Upper lobe of left lung (tissue), 6 donors: ENCODE measurements at regions not wholly inside any gene's neighbourhood (a gene's known extent, or its start where the extent isn't known, plus 50 kb on each side); places are given as distances from the start of the nearest gene placed in this dataset.

Experiments
- ATAC-seq, 2 donors: fragments of 200-7000 bp; cut with Tn5 transposase; one replicate each; pipeline ENCODE4 v1.9.1; 2022; ENCODE audit warnings: mild to moderate bottlenecking in 2 of 2, moderate library complexity in 2 of 2; ENCODE audit not compliant: low FRiP score in 2 of 2
- DNase-seq, 2 donors: peaks; one replicate each; pipeline ENCODE4 v3.0.0-alpha.2; 2019 to 2020
- H3K27ac ChIP-seq, 4 donors: fragments of 200-600 bp; sonication (generic); one replicate each; pipeline ENCODE4 v1.5.1; 2016 to 2019
- H3K27me3 ChIP-seq, 4 donors: fragments of 200-600 bp; sonication (generic); one replicate each; pipeline ENCODE4 v1.5.1; 2017 to 2019
- H3K36me3 ChIP-seq, 4 donors: fragments of 200-600 bp; sonication (generic); one replicate each; pipeline ENCODE4 v1.5.1; 2016 to 2019
- H3K4me1 ChIP-seq, 4 donors: fragments of 200-600 bp; sonication (generic); one replicate each; pipeline ENCODE4 v1.5.1; 2018 to 2019
- H3K4me3 ChIP-seq, 4 donors: fragments of 200-600 bp; sonication (generic); one replicate each; pipeline ENCODE4 v1.5.1; 2017 to 2019; ENCODE audit warnings: mild to moderate bottlenecking in 2 of 4, moderate library complexity in 1 of 4
- H3K9me3 ChIP-seq, 4 donors: fragments of 200-600 bp; sonication (generic); one replicate each; pipeline ENCODE4 v1.5.1; 2018 to 2019
- EP300 ChIP-seq, 4 donors: sonication (generic); formaldehyde crosslinking; IDR thresholded peaks; one replicate each; pipeline ENCODE4 v1.5.1; 2017; ENCODE audit warnings: antibody characterized with exemption in 4 of 4, control low read depth in 2 of 4
- POLR2A ChIP-seq, 4 donors: fragments of 450-650 bp; IDR thresholded peaks; one replicate each; pipeline ENCODE4 v1.5.1; 2016 to 2017; ENCODE audit warnings: antibody characterized with exemption in 4 of 4, mild to moderate bottlenecking in 2 of 4
- POLR2AphosphoS5 ChIP-seq, 2 donors: sonication (generic); formaldehyde crosslinking; IDR thresholded peaks; one replicate each; pipeline ENCODE4 v1.5.1; 2017; ENCODE audit warnings: antibody characterized with exemption in 2 of 2
- WGBS, 2 donors: methylation state at CpG; one replicate each; pipeline ENCODE4 v1.1.5; 2017 to 2018; 5-methylcytosine and 5-hydroxymethylcytosine counted together
- TF ChIP-seq, protein P1 (sequence below), 6 experiments: fragments of 450-650 bp in 4 of 6; fragments of 200-600 bp in 2 of 6; sonication (generic) in 2 of 6; IDR thresholded peaks; one replicate each; pipeline ENCODE4 v1.5.1; 2016 to 2019; ENCODE audit warnings: antibody characterized with exemption in 6 of 6
- donor health status: DM: no; HTN: no; CAD: no; lungs with moderate emphysema.
- donor health status: DM: no; HTN: yes; CAD: no; lungs with severe emphysema.

GRCh38 chr4:149008415-149009025, 566.3 kb upstream of the NR3C2 start:
- H3K27ac ChIP-seq, result peak overlapping the region in 1 of 4 donors; percentile 58
- no peaks in the 10 kb centered on the region for H3K9me3 ChIP-seq
- H3K27me3 ChIP-seq, result no peaks in the 10 kb centered on the region
- H3K4me1 ChIP-seq, result peaks cover 0 to 3% (median 0%) of the 10 kb centered on the region in 4 donors
- ATAC-seq (peak; percentile 55 to 92), DNase-seq (no peak)
- H3K36me3 ChIP-seq, result no peaks in the 10 kb centered on the region
- no peak overlapping the region for H3K4me3 ChIP-seq
- WGBS, 2 donors, result 63 to 74% methylated on average over 3 of the region's 3 CpGs
- TF ChIP-seq EP300 (IDR thresholded peaks at IDR 0.05), result peak in 1 of 4 donors; percentile 10
- TF ChIP-seq, protein P1, sequence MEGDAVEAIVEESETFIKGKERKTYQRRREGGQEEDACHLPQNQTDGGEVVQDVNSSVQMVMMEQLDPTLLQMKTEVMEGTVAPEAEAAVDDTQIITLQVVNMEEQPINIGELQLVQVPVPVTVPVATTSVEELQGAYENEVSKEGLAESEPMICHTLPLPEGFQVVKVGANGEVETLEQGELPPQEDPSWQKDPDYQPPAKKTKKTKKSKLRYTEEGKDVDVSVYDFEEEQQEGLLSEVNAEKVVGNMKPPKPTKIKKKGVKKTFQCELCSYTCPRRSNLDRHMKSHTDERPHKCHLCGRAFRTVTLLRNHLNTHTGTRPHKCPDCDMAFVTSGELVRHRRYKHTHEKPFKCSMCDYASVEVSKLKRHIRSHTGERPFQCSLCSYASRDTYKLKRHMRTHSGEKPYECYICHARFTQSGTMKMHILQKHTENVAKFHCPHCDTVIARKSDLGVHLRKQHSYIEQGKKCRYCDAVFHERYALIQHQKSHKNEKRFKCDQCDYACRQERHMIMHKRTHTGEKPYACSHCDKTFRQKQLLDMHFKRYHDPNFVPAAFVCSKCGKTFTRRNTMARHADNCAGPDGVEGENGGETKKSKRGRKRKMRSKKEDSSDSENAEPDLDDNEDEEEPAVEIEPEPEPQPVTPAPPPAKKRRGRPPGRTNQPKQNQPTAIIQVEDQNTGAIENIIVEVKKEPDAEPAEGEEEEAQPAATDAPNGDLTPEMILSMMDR (IDR thresholded peaks at IDR 0.05), result no peak

DNA sequence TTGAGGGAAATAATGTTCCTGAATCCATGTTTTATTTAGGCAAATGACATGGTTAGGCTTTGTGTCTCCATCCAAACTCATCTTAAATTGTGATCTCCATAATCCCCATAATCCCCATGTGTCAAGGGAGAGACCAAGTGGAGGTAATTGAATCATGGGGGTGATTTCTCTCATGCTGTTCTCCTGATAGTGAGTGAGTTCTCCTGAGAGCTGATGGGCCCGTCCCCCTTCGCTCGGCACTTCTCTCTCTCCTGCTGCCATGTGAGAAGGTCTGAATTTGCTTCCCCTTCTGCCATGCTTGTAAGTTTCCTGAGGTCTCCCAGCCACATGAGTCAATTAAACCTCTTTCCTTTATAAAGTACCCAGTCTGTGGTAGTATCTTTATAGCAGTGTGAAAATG, 563.0 kb upstream of the NR3C2 start:
- ATAC-seq (no peak), DNase-seq (no peak)
- Histone ChIP-seq H3K27me3 (no peaks in the 10 kb centered on the region), H3K9me3 (no peaks in the 10 kb centered on the region), H3K4me3 (no peak overlapping the region), H3K36me3 (no peaks in the 10 kb centered on the region), H3K4me1 (peaks cover 0 to 3% (median 0%) of the 10 kb centered on the region in 4 donors), H3K27ac (no peak overlapping the region)
- WGBS, 2 donors, result 94 to 95% methylated on average over 3 of the region's 3 CpGs
- TF ChIP-seq POLR2AphosphoS5 (IDR thresholded peaks at IDR 0.05), result no peak
- no peak for TF ChIP-seq EP300 (IDR thresholded peaks at IDR 0.05)
- TF ChIP-seq, protein P1 (IDR thresholded peaks at IDR 0.05), result no peak
- no peak for TF ChIP-seq POLR2A (IDR thresholded peaks at IDR 0.05)

GRCh38 chr4:148999924-149000323, 557.7 kb upstream of the NR3C2 start:
- Histone ChIP-seq H3K27ac (no peak overlapping the region), H3K9me3 (no peaks in the 10 kb centered on the region), H3K36me3 (no peaks in the 10 kb centered on the region), H3K27me3 (no peaks in the 10 kb centered on the region), H3K4me3 (no peak overlapping the region), H3K4me1 (no peaks in the 10 kb centered on the region)
- DNase-seq (no peak), ATAC-seq (no peak)
- TF ChIP-seq POLR2A (IDR thresholded peaks at IDR 0.05) (no peak), EP300 (IDR thresholded peaks at IDR 0.05) (no peak)

GRCh38 chr4:148998719-148999118, 556.5 kb upstream of the NR3C2 start:
- H3K36me3 ChIP-seq, result no peaks in the 10 kb centered on the region
- DNase-seq, result no peak
- TF ChIP-seq, protein P1 (IDR thresholded peaks at IDR 0.05), result no peak
- TF ChIP-seq POLR2A (IDR thresholded peaks at IDR 0.05), result no peak
- TF ChIP-seq EP300 (IDR thresholded peaks at IDR 0.05), result no peak
- TF ChIP-seq POLR2AphosphoS5 (IDR thresholded peaks at IDR 0.05), result no peak
- no peaks in the 10 kb centered on the region for H3K4me1 ChIP-seq
- H3K4me3 ChIP-seq, result no peak overlapping the region
- ATAC-seq, result no peak
- 76 to 77% methylated on average over 2 of the region's 2 CpGs for WGBS, 2 donors
- H3K9me3 ChIP-seq, result no peaks in the 10 kb centered on the region
- no peak overlapping the region for H3K27ac ChIP-seq
- no peaks in the 10 kb centered on the region for H3K27me3 ChIP-seq

DNA sequence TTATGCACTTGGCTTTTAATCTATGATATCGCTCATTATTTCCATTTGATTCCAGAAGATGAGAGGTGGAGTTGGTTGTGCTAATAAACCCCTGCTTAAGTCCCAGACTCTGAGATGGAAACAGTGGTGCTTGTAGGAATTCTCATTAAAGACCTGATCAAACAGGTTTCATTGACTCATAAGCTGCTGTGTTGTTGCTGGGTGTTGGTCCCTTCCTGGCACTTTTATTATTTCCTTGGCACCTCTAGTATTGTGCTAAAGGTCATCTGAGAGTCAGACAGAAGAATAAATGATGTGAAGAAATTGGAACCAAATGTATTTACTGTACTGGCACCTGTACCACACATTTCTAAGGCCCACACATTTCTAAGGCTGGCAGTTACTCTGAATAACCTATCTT, 544.7 kb upstream of the NR3C2 start:
- Histone ChIP-seq H3K4me3 (no peak overlapping the region), H3K27me3 (no peaks in the 10 kb centered on the region), H3K27ac (no peak overlapping the region), H3K36me3 (no peaks in the 10 kb centered on the region), H3K9me3 (no peaks in the 10 kb centered on the region), H3K4me1 (no peaks in the 10 kb centered on the region)
- TF ChIP-seq EP300 (IDR thresholded peaks at IDR 0.05) (no peak), POLR2A (IDR thresholded peaks at IDR 0.05) (no peak), POLR2AphosphoS5 (IDR thresholded peaks at IDR 0.05) (no peak)
- TF ChIP-seq, protein P1 (IDR thresholded peaks at IDR 0.05), result no peak
- DNase-seq (no peak), ATAC-seq (no peak)
- WGBS, 2 donors, result 0 to 88% methylated on average over 1 of the region's 1 CpG
